GM21737 (cell line): ENCODE measurements at regions not wholly inside any gene's neighbourhood (a gene's known extent, or its start where the extent isn't known, plus 50 kb on each side); places are given as distances from the start of the nearest gene placed in this dataset.
"Not testable (repeated sequence)": the region's sequence is repeated elsewhere in the genome, so short reads cannot be mapped to it uniquely, and the experiment has no call there.

Experiments
- ATAC-seq: cut with Tn5 transposase; IDR thresholded peaks from one replicate; pipeline ENCODE4 v1.9.1; 2021; ENCODE audit warnings: mild to moderate bottlenecking, moderate library complexity; ENCODE audit not compliant: unreplicated experiment

- not testable (repeated sequence) for ATAC-seq
Observed at GRCh38 chr20:30295396-30295795, 962.1 kb upstream of the DEFB115 start.

- not testable (repeated sequence) for ATAC-seq
Observed at GRCh38 chr20:30295967-30296366, 961.5 kb upstream of the DEFB115 start.

GRCh38 chr20:30297878-30298595 is 959.4 kb upstream of the DEFB115 start:
- not testable (repeated sequence) for ATAC-seq

GRCh38 chr20:30300220-30300642 is 957.2 kb upstream of the DEFB115 start:
- not testable (repeated sequence) for ATAC-seq

- not testable (repeated sequence) for ATAC-seq
Observed at GRCh38 chr20:30302786-30303185, 954.7 kb upstream of the DEFB115 start.

- not testable (repeated sequence) for ATAC-seq
Observed at GRCh38 chr20:30309938-30310337, 947.5 kb upstream of the DEFB115 start.

GRCh38 chr20:30310385-30310784 is 947.1 kb upstream of the DEFB115 start:
- not testable (repeated sequence) for ATAC-seq

GRCh38 chr20:30312220-30312619 is 945.2 kb upstream of the DEFB115 start:
- not testable (repeated sequence) for ATAC-seq

- not testable (repeated sequence) for ATAC-seq
Observed at GRCh38 chr20:30313660-30314059, 943.8 kb upstream of the DEFB115 start.

- ATAC-seq: not testable (repeated sequence)
Observed at GRCh38 chr20:30316063-30316462, 941.4 kb upstream of the DEFB115 start.

GRCh38 chr20:30316532-30317299 is 940.7 kb upstream of the DEFB115 start:
- not testable (repeated sequence) for ATAC-seq

- ATAC-seq: not testable (repeated sequence)
Observed at GRCh38 chr20:30333744-30334143, 923.7 kb upstream of the DEFB115 start.

GRCh38 chr20:30337556-30337955 is 919.9 kb upstream of the DEFB115 start:
- not testable (repeated sequence) for ATAC-seq

- ATAC-seq: not testable (repeated sequence)
Observed at GRCh38 chr20:30348932-30349331, 908.5 kb upstream of the DEFB115 start.

GRCh38 chr20:30356854-30357467 is 900.5 kb upstream of the DEFB115 start:
- ATAC-seq: not testable (repeated sequence)

- not testable (repeated sequence) for ATAC-seq
Observed at GRCh38 chr20:30361756-30362155, 895.7 kb upstream of the DEFB115 start.

- ATAC-seq: not testable (repeated sequence)
Observed at GRCh38 chr20:30376430-30376766, 881.1 kb upstream of the DEFB115 start.

- peak; percentile 93 for ATAC-seq
Observed at GRCh38 chr20:30376767-30377658, 880.5 kb upstream of the DEFB115 start.

GRCh38 chr20:30378317-30378716 is 879.1 kb upstream of the DEFB115 start:
- not testable (repeated sequence) for ATAC-seq

GRCh38 chr20:30378721-30379120 is 878.7 kb upstream of the DEFB115 start:
- ATAC-seq: not testable (repeated sequence)
